Endothelial cell of umbilical vein (primary cell): ENCODE measurements at regions not wholly inside any gene's neighbourhood (a gene's known extent, or its start where the extent isn't known, plus 50 kb on each side); places are given as distances from the start of the nearest gene placed in this dataset.

Experiments
- BruUV-seq: library from RNA; stranded (reverse); fragments of 400-500 nt; replicated peaks from 2 replicates; lab custom pipeline; 2021; lab: Mats Ljungman, UMichigan
- CTCF ChIA-PET: fragments of 300-600, 350-600 bp; sonication (Branson Sonifier 250); formaldehyde crosslinking; loops from one replicate; lab custom pipeline; 2021; ENCODE audit warnings: antibody characterized with exemption, inconsistent platforms; lab: Charles Lee
- POLR2A ChIA-PET: fragments of 300-600, 350-600 bp; sonication (Branson Sonifier 250); formaldehyde crosslinking; loops from one replicate; lab custom pipeline; 2021; ENCODE audit warnings: antibody characterized with exemption, inconsistent platforms; lab: Charles Lee
- DNase-seq: peaks from one replicate; pipeline ENCODE4 v3.0.0-alpha.2; 2011; ENCODE audit warnings: low read depth, low spot score
- FAIRE-seq: peaks from 2 replicates; lab custom pipeline; 2011; peaks lifted over from hg19 to GRCh38; lab: Jason Lieb, UNC
- H2AFZ ChIP-seq: 2 replicates; pipeline ENCODE4 v1.6.0; 2012; ENCODE audit warnings: low read depth, low read length, control low read depth, inconsistent platforms
- H3K27ac ChIP-seq: 2 replicates; pipeline ENCODE4 v1.5.1; 2011; ENCODE audit warnings: low read depth, mild to moderate bottlenecking, control low read depth, low read length, moderate library complexity; ENCODE audit not compliant: insufficient read depth
- H3K27me3 ChIP-seq, 2 experiments: 2 replicates each; pipeline versions ENCODE4 v1.6.0 to v1.6.1; 2011; ENCODE audit warnings: low read length in 2 of 2, mixed read lengths in 1 of 2; ENCODE audit not compliant: control insufficient read depth in 2 of 2, insufficient read depth in 2 of 2
- H3K36me3 ChIP-seq, 2 experiments: 2 replicates in 1 of 2; 3 replicates in 1 of 2; pipeline ENCODE4 v1.5.1; 2011; ENCODE audit warnings: low read length in 2 of 2, mild to moderate bottlenecking in 1 of 2, moderate library complexity in 1 of 2; ENCODE audit not compliant: control insufficient read depth in 2 of 2, insufficient read depth in 2 of 2; ENCODE audit errors: extremely low read depth in 1 of 2
- H3K4me1 ChIP-seq: 3 replicates; pipeline ENCODE4 v1.5.1; 2011; ENCODE audit warnings: mild to moderate bottlenecking, low read length; ENCODE audit not compliant: control insufficient read depth, insufficient read depth; ENCODE audit errors: extremely low read depth
- H3K4me2 ChIP-seq: 2 replicates; pipeline ENCODE4 v1.6.1; 2011; ENCODE audit warnings: low read length, control low read depth, mixed read lengths; ENCODE audit not compliant: insufficient read depth
- H3K4me3 ChIP-seq, 3 experiments: fragments of 200-600 bp in 1 of 3; sonication (generic), shearing (Covaris generic) in 1 of 3; replicated peaks in 1 of 3; 2 replicates each; pipeline ENCODE4 v1.5.1; 2011 to 2016; ENCODE audit warnings: control low read depth in 3 of 3, low read length in 3 of 3, mild to moderate bottlenecking in 2 of 3, inconsistent platforms in 1 of 3, low read depth in 1 of 3, moderate library complexity in 1 of 3; ENCODE audit not compliant: insufficient read depth in 1 of 3
- H3K79me2 ChIP-seq: 2 replicates; pipeline ENCODE4 v1.6.0; 2012; ENCODE audit warnings: low read length, inconsistent platforms; ENCODE audit not compliant: control insufficient read depth, insufficient read depth
- H3K9ac ChIP-seq: replicated peaks from 2 replicates; pipeline ENCODE3; 2011; ENCODE audit warnings: low read length, control low read depth; ENCODE audit not compliant: insufficient read depth; ENCODE audit errors: extremely low read depth
- H3K9me1 ChIP-seq: replicated peaks from 3 replicates; pipeline ENCODE4 v1.6.0; 2011; ENCODE audit warnings: mild to moderate bottlenecking, low read length; ENCODE audit not compliant: control insufficient read depth, insufficient read depth; ENCODE audit errors: extremely low read depth
- H3K9me3 ChIP-seq: replicated peaks from 2 replicates; pipeline ENCODE4 v1.5.1; 2012; ENCODE audit warnings: low read length, inconsistent platforms; ENCODE audit not compliant: control insufficient read depth, insufficient read depth
- H4K20me1 ChIP-seq: replicated peaks from 2 replicates; pipeline ENCODE3; 2011; ENCODE audit warnings: mild to moderate bottlenecking, low read length; ENCODE audit not compliant: control insufficient read depth, insufficient read depth; ENCODE audit errors: extremely low read depth
- CTCF ChIP-seq, 2 donors: IDR thresholded peaks; 1 replicate in 1 of 2; 2 replicates in 1 of 2; pipeline ENCODE4 v1.5.1; 2011; ENCODE audit warnings: low read length in 2 of 2, mild to moderate bottlenecking in 2 of 2, moderate library complexity in 2 of 2, control low read depth in 1 of 2, inconsistent platforms in 1 of 2, low read depth in 1 of 2; ENCODE audit not compliant: insufficient read depth in 1 of 2; ENCODE audit errors: extremely low read depth in 1 of 2
- EZH2 ChIP-seq: IDR thresholded peaks from 2 replicates; pipeline ENCODE4 v1.6.1; 2012; ENCODE audit warnings: borderline replicate concordance, low read depth, mild to moderate bottlenecking, moderate library complexity, low read length, inconsistent platforms; ENCODE audit not compliant: severe bottlenecking
- FOS ChIP-seq: IDR thresholded peaks from 2 replicates; pipeline ENCODE4 v1.6.1; 2011; ENCODE audit warnings: mild to moderate bottlenecking, low read length, moderate library complexity, borderline replicate concordance; ENCODE audit not compliant: insufficient read depth
- GATA2 ChIP-seq: IDR thresholded peaks from 2 replicates; pipeline ENCODE4 v1.7.0; 2011; ENCODE audit warnings: low read depth, mild to moderate bottlenecking, moderate library complexity, mixed read lengths, low read length; ENCODE audit not compliant: insufficient read length, insufficient read depth
- JUN ChIP-seq: IDR thresholded peaks from 2 replicates; pipeline ENCODE4 v1.6.1; 2011; ENCODE audit warnings: borderline replicate concordance, low read depth; ENCODE audit not compliant: insufficient read length, insufficient read depth
- MAX ChIP-seq: IDR thresholded peaks from 2 replicates; pipeline ENCODE4 v1.6.1; 2011; ENCODE audit not compliant: insufficient read depth, insufficient read length
- MYC ChIP-seq: IDR thresholded peaks from one replicate; pipeline ENCODE4 v1.6.1; 2011; ENCODE audit warnings: mild to moderate bottlenecking, low read depth, low read length
- POLR2A ChIP-seq: IDR thresholded peaks from 2 replicates; pipeline ENCODE4 v1.6.1; 2012; ENCODE audit warnings: low read depth, mild to moderate bottlenecking, control low read depth, low read length
- POLR2AphosphoS5 ChIP-seq: IDR thresholded peaks from 2 replicates; pipeline ENCODE4 v1.6.1; 2012; ENCODE audit warnings: low read depth, mild to moderate bottlenecking, control low read depth, low read length, moderate library complexity; ENCODE audit not compliant: insufficient read depth
- dilution Hi-C: fragments of 300-500 bp; cut with MboI; formaldehyde crosslinking; loops from one replicate; pipeline ENCODE4 v1.15.0; 2019; ENCODE audit warnings: low sequenced_read_pairs; ENCODE audit not compliant: extremely low pct_ligation_motif_present
- intact Hi-C: fragments of 100-400 bp; cut with micrococcal nuclease; formaldehyde crosslinking; loops from one replicate; pipeline ENCODE4 v1.10.0; 2022

DNA sequence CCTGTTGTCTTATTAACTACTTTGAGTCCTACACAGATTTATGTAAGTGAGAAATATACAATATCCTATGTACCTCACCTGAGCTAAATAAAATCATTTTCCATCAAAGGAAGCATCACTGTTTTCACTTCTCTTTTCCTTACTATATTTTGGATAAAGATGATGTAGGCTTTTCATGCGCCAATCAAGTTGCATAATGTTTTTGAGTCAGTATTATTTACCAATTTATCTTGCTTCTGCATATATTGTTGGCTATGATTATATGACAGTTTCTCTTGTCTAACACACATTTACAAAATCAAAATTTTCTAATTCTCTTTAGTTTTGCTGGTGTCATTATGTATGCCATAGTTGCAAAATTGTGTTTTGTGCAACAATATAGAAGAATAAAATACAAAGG is 67.9 kb upstream of the FRY start:
- dilution Hi-C loops, result no loop called here
- CTCF ChIA-PET, result no interaction called here

More for the DNA sequence above, 67.9 kb upstream of the FRY start:
- Histone ChIP-seq H3K27me3 (peaks cover 0 to 2% of the 10 kb centered on the region in 2 experiments), H3K36me3 (no peaks in the 10 kb centered on the region), H3K79me2 (no peaks in the 10 kb centered on the region), H3K27ac (no peak overlapping the region), H3K4me3 (no peak overlapping the region), H3K4me2 (no peak overlapping the region), H3K9me3 (no peaks in the 10 kb centered on the region), H3K9me1 (no peaks in the 10 kb centered on the region), H4K20me1 (no peaks in the 10 kb centered on the region), H3K9ac (no peak overlapping the region), H3K4me1 (no peaks in the 10 kb centered on the region), H2AFZ (no peak overlapping the region)
- no TSS peak for BruUV-seq
- no peak for DNase-seq
- intact Hi-C loops, result no loop called here
- FAIRE-seq, result no peak
- POLR2A ChIA-PET, result no interaction called here
- TF ChIP-seq GATA2 (no peak), FOS (no peak), POLR2AphosphoS5 (no peak), EZH2 (no peak), MAX (no peak), POLR2A (no peak), CTCF (IDR thresholded peaks at IDR 0.05; ENCODE audit: extremely low read depth in 1 of 2, insufficient read depth in 1 of 2, low read depth in 1 of 2, low read length in 2 of 2) (no peak), JUN (no peak), MYC (no peak)
